GM21737 (cell line): ENCODE measurements at regions not wholly inside any gene's neighbourhood (a gene's known extent, or its start where the extent isn't known, plus 50 kb on each side); places are given as distances from the start of the nearest gene placed in this dataset.
"Not testable (repeated sequence)": the region's sequence is repeated elsewhere in the genome, so short reads cannot be mapped to it uniquely, and the experiment has no call there.

Experiments
- ATAC-seq: cut with Tn5 transposase; IDR thresholded peaks from one replicate; pipeline ENCODE4 v1.9.1; 2021; ENCODE audit warnings: mild to moderate bottlenecking, moderate library complexity; ENCODE audit not compliant: unreplicated experiment

- no peak for ATAC-seq
These were observed 562.8 kb downstream of the ADCYAP1 start for GRCh38 chr18:1467461-1467964.

- no peak for ATAC-seq
These were observed 563.9 kb downstream of the ADCYAP1 start for GRCh38 chr18:1468550-1468949.

GRCh38 chr18:1475867-1476266, 571.2 kb downstream of the ADCYAP1 start:
- ATAC-seq = no peak

- no peak for ATAC-seq
These were observed 575.6 kb downstream of the ADCYAP1 start for GRCh38 chr18:1480309-1480708.

- ATAC-seq = no peak
These were observed 576.9 kb downstream of the ADCYAP1 start for GRCh38 chr18:1481577-1481976.

- ATAC-seq = no peak
These were observed 578.7 kb downstream of the ADCYAP1 start for GRCh38 chr18:1483385-1483784.

GRCh38 chr18:1487457-1487856, 582.8 kb downstream of the ADCYAP1 start:
- no peak for ATAC-seq

- ATAC-seq = no peak
These were observed 583.7 kb downstream of the ADCYAP1 start for GRCh38 chr18:1488394-1488793.

- no peak for ATAC-seq
These were observed 584.3 kb downstream of the ADCYAP1 start for GRCh38 chr18:1488957-1489356.

GRCh38 chr18:1495387-1495786, 590.7 kb downstream of the ADCYAP1 start:
- ATAC-seq = no peak

- ATAC-seq = no peak
These were observed 591.4 kb downstream of the ADCYAP1 start for GRCh38 chr18:1496096-1496495.

- ATAC-seq = no peak
These were observed 593.5 kb downstream of the ADCYAP1 start for GRCh38 chr18:1498216-1498615.

GRCh38 chr18:1499265-1499664, 594.6 kb downstream of the ADCYAP1 start:
- no peak for ATAC-seq

- no peak for ATAC-seq
These were observed 599.2 kb downstream of the ADCYAP1 start for GRCh38 chr18:1503847-1504246.

- no peak for ATAC-seq
These were observed 601.2 kb downstream of the ADCYAP1 start for GRCh38 chr18:1505856-1506255.

GRCh38 chr18:1510542-1511179, 606.0 kb downstream of the ADCYAP1 start:
- no peak for ATAC-seq

- ATAC-seq = no peak
These were observed 607.1 kb downstream of the ADCYAP1 start for GRCh38 chr18:1511619-1512311.

- ATAC-seq = no peak
These were observed 608.8 kb downstream of the ADCYAP1 start for GRCh38 chr18:1513519-1513918.

- ATAC-seq = not testable (repeated sequence)
These were observed 617.0 kb downstream of the ADCYAP1 start for GRCh38 chr18:1521588-1522248.

GRCh38 chr18:1522249-1522615, 617.6 kb downstream of the ADCYAP1 start:
- no peak for ATAC-seq

GRCh38 chr18:1526991-1527390, 622.3 kb downstream of the ADCYAP1 start:
- ATAC-seq = no peak

- ATAC-seq = no peak
These were observed 623.1 kb downstream of the ADCYAP1 start for GRCh38 chr18:1527805-1528204.
